ENCODE measurements at regions not wholly inside any gene's neighbourhood (a gene's known extent, or its start where the extent isn't known, plus 50 kb on each side); places are given as distances from the start of the nearest gene placed in this dataset.

- no peaks in the 10 kb centered on the region for H3K9me3 ChIP-seq (ENCODE audit: low read length)
- no peaks in the 10 kb centered on the region for H3K4me1 ChIP-seq (ENCODE audit: insufficient read depth, low read length, severe bottlenecking)
- no peaks in the 10 kb centered on the region for H3K79me2 ChIP-seq (ENCODE audit: insufficient read depth, low read length)
- no peak overlapping the region for H3K4me3 ChIP-seq (ENCODE audit: low read depth, low read length, poor library complexity, severe bottlenecking)
- no peaks in the 10 kb centered on the region for H3K36me3 ChIP-seq (ENCODE audit: insufficient read depth, low read length)
- H2AFZ ChIP-seq (ENCODE audit: low read length): no peak overlapping the region
- no peak overlapping the region for H3K4me2 ChIP-seq (ENCODE audit: low read length)
- H3K9me2 ChIP-seq (ENCODE audit: low read depth, low read length): no peaks in the 10 kb centered on the region
- H3F3A ChIP-seq (ENCODE audit: insufficient read depth, low read length): no peaks in the 10 kb centered on the region
- H4K20me1 ChIP-seq (ENCODE audit: insufficient read depth, low read length): no peaks in the 10 kb centered on the region
- no peak for TF ChIP-seq EZH2 (IDR thresholded peaks at IDR 0.05; ENCODE audit: borderline replicate concordance, low read length)
- no peak for TF ChIP-seq CTCF (IDR thresholded peaks at IDR 0.05; ENCODE audit: low read length)
- H3K27me3 ChIP-seq (ENCODE audit: insufficient read depth, low read length): no peaks in the 10 kb centered on the region
- no peak overlapping the region for H3K9ac ChIP-seq (ENCODE audit: low read length)
- no peak overlapping the region for H3K27ac ChIP-seq (ENCODE audit: low read depth, low read length, poor library complexity, severe bottlenecking)
These were observed 1224.4 kb downstream of the EFNB2 start for GRCh38 chr13:105311094-105311493.

DNA sequence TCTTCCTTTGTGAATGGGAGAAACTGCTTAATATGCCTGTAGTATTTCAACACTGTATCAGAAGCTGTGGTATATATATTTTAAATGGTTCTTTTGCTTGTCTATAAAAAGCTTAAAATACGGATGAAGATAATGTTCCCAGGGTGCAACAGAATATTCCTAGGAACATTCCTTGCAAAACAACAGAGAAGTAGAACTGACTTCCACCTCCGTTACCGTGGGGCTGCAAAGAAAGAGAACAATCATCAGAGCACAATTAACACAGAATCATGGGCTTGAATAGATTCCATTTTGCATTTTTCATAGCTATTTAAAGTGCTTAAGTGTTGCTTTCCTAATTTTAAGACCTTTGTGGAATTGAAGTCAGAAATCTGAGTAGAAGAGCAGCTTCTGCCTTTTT is 1227.7 kb downstream of the EFNB2 start:
- H3K79me2 ChIP-seq (ENCODE audit: insufficient read depth, low read length): no peaks in the 10 kb centered on the region
- no peak overlapping the region for H3K9ac ChIP-seq (ENCODE audit: low read length)
- H3K27me3 ChIP-seq (ENCODE audit: insufficient read depth, low read length): no peaks in the 10 kb centered on the region
- H3K4me3 ChIP-seq (ENCODE audit: low read depth, low read length, poor library complexity, severe bottlenecking): no peak overlapping the region
- no peak overlapping the region for H3K4me2 ChIP-seq (ENCODE audit: low read length)
- no peaks in the 10 kb centered on the region for H3K9me2 ChIP-seq (ENCODE audit: low read depth, low read length)
- TF ChIP-seq EZH2 (IDR thresholded peaks at IDR 0.05; ENCODE audit: borderline replicate concordance, low read length): no peak
- H4K20me1 ChIP-seq (ENCODE audit: insufficient read depth, low read length): no peaks in the 10 kb centered on the region
- no peaks in the 10 kb centered on the region for H3F3A ChIP-seq (ENCODE audit: insufficient read depth, low read length)
- H3K4me1 ChIP-seq (ENCODE audit: insufficient read depth, low read length, severe bottlenecking): no peaks in the 10 kb centered on the region
- no peaks in the 10 kb centered on the region for H3K36me3 ChIP-seq (ENCODE audit: insufficient read depth, low read length)
- H3K27ac ChIP-seq (ENCODE audit: low read depth, low read length, poor library complexity, severe bottlenecking): no peak overlapping the region
- H2AFZ ChIP-seq (ENCODE audit: low read length): no peak overlapping the region
- no peaks in the 10 kb centered on the region for H3K9me3 ChIP-seq (ENCODE audit: low read length)

- Histone ChIP-seq H3F3A (ENCODE audit: insufficient read depth, low read length) (no peaks in the 10 kb centered on the region), H3K79me2 (ENCODE audit: insufficient read depth, low read length) (no peaks in the 10 kb centered on the region), H3K4me2 (ENCODE audit: low read length) (no peak overlapping the region), H3K4me1 (ENCODE audit: insufficient read depth, low read length, severe bottlenecking) (no peaks in the 10 kb centered on the region), H3K9me2 (ENCODE audit: low read depth, low read length) (0 out of 2 replicates have a peak, but pooled peaks cover 4% of the 10 kb centered on the region), H3K9ac (ENCODE audit: low read length) (no peak overlapping the region), H3K27ac (ENCODE audit: low read depth, low read length, poor library complexity, severe bottlenecking) (no peak overlapping the region), H2AFZ (ENCODE audit: low read length) (no peak overlapping the region), H4K20me1 (ENCODE audit: insufficient read depth, low read length) (no peaks in the 10 kb centered on the region), H3K4me3 (ENCODE audit: low read depth, low read length, poor library complexity, severe bottlenecking) (no peak overlapping the region), H3K36me3 (ENCODE audit: insufficient read depth, low read length) (no peaks in the 10 kb centered on the region), H3K9me3 (ENCODE audit: low read length) (no peaks in the 10 kb centered on the region), H3K27me3 (ENCODE audit: insufficient read depth, low read length) (no peaks in the 10 kb centered on the region)
- TF ChIP-seq CTCF (IDR thresholded peaks at IDR 0.05; ENCODE audit: low read length) (no peak), EZH2 (IDR thresholded peaks at IDR 0.05; ENCODE audit: borderline replicate concordance, low read length) (no peak)
These were observed 1237.6 kb downstream of the EFNB2 start for GRCh38 chr13:105297839-105298238.

- H3K9me2 ChIP-seq (ENCODE audit: low read depth, low read length): no peaks in the 10 kb centered on the region
- no peaks in the 10 kb centered on the region for H3K36me3 ChIP-seq (ENCODE audit: insufficient read depth, low read length)
- no peaks in the 10 kb centered on the region for H3F3A ChIP-seq (ENCODE audit: insufficient read depth, low read length)
- no peak overlapping the region for H3K4me3 ChIP-seq (ENCODE audit: low read depth, low read length, poor library complexity, severe bottlenecking)
- no peak overlapping the region for H3K4me2 ChIP-seq (ENCODE audit: low read length)
- H2AFZ ChIP-seq (ENCODE audit: low read length): no peak overlapping the region
- H3K27ac ChIP-seq (ENCODE audit: low read depth, low read length, poor library complexity, severe bottlenecking): no peak overlapping the region
- no peaks in the 10 kb centered on the region for H3K27me3 ChIP-seq (ENCODE audit: insufficient read depth, low read length)
- H3K9ac ChIP-seq (ENCODE audit: low read length): no peak overlapping the region
- H3K79me2 ChIP-seq (ENCODE audit: insufficient read depth, low read length): no peaks in the 10 kb centered on the region
- no peaks in the 10 kb centered on the region for H4K20me1 ChIP-seq (ENCODE audit: insufficient read depth, low read length)
- H3K4me1 ChIP-seq (ENCODE audit: insufficient read depth, low read length, severe bottlenecking): no peaks in the 10 kb centered on the region
- TF ChIP-seq CTCF (IDR thresholded peaks at IDR 0.05; ENCODE audit: low read length): no peak
- TF ChIP-seq EZH2 (IDR thresholded peaks at IDR 0.05; ENCODE audit: borderline replicate concordance, low read length): no peak
- H3K9me3 ChIP-seq (ENCODE audit: low read length): no peaks in the 10 kb centered on the region
These were observed 1243.5 kb downstream of the EFNB2 start for GRCh38 chr13:105291987-105292386.
